ENCODE measurements at regions not wholly inside any gene's neighbourhood (a gene's known extent, or its start where the extent isn't known, plus 50 kb on each side); places are given as distances from the start of the nearest gene placed in this dataset.

DNA sequence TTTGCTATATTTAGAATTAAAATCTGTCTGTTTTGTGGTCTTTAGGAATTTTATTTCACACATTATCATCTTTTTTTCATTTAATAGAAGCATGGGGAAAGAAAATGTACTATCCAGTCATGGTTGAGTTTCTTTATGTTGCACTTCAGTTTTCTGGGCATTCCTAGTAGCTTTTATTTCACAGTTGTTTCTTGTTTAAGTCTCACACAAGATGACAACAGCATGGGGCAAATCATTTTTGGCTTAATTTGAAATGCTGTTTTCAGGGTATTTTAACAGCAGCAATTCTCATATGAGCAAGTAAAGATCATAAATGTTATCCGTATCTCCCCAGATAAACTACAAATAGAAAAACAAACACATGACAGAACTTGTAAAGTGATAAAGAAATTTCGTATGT lies 1600.2 kb downstream of the PCDH9 start:
- DNase-seq (no peak), ATAC-seq (no peak), FAIRE-seq (no peak)
- intact Hi-C loops (cut with DNase I): no loop called here
- 30 to 31% methylated on average over 2 of the region's 2 CpGs for WGBS, 2 donors
- Histone ChIP-seq H3K27me3 (no peaks in the 10 kb centered on the region), H3K36me3 (no peaks in the 10 kb centered on the region), H3K27ac (no peak overlapping the region), H3K9me3 (no peaks in the 10 kb centered on the region), H3K4me3 (no peak overlapping the region), H3K4me1 (no peaks in the 10 kb centered on the region)
- TF ChIP-seq CTCF (IDR thresholded peaks at IDR 0.05): no peak

- DNase-seq: no peak
- TF ChIP-seq CTCF (IDR thresholded peaks at IDR 0.05): no peak
- H3K27ac ChIP-seq: no peak overlapping the region
- H3K4me1 ChIP-seq: no peaks in the 10 kb centered on the region
- H3K4me3 ChIP-seq: no peak overlapping the region
- ATAC-seq: no peak
- H3K27me3 ChIP-seq: peaks cover 0 to 2% (median 0%) of the 10 kb centered on the region in 4 donors
- no peaks in the 10 kb centered on the region for H3K9me3 ChIP-seq
- no peaks in the 10 kb centered on the region for H3K36me3 ChIP-seq
- intact Hi-C loops (cut with DNase I): no loop called here
- WGBS, 2 donors: 67 to 74% methylated on average over 3 of the region's 3 CpGs
- no peak for FAIRE-seq
These were observed 1607.0 kb downstream of the PCDH9 start for GRCh38 chr13:65623148-65623547.

- Histone ChIP-seq H3K4me3 (no peak overlapping the region), H3K27ac (no peak overlapping the region), H3K27me3 (peaks cover 0 to 2% (median 0%) of the 10 kb centered on the region in 4 donors), H3K9me3 (no peaks in the 10 kb centered on the region), H3K36me3 (no peaks in the 10 kb centered on the region), H3K4me1 (no peaks in the 10 kb centered on the region)
- ATAC-seq (no peak), DNase-seq (no peak), FAIRE-seq (no peak)
- TF ChIP-seq CTCF (IDR thresholded peaks at IDR 0.05): no peak
- intact Hi-C loops (cut with DNase I): no loop called here
- WGBS, 2 donors: 75 to 83% methylated on average over 3 of the region's 3 CpGs
These were observed 1614.6 kb downstream of the PCDH9 start for GRCh38 chr13:65615506-65615905.

- no peak overlapping the region for H3K27ac ChIP-seq
- no peak overlapping the region for H3K4me3 ChIP-seq
- H3K4me1 ChIP-seq: no peaks in the 10 kb centered on the region
- no peak for TF ChIP-seq CTCF (IDR thresholded peaks at IDR 0.05)
- H3K27me3 ChIP-seq: no peaks in the 10 kb centered on the region
- FAIRE-seq: no peak
- intact Hi-C loops (cut with DNase I): no loop called here
- ATAC-seq: no peak
- H3K36me3 ChIP-seq: no peaks in the 10 kb centered on the region
- 53 to 62% methylated on average over 2 of the region's 2 CpGs for WGBS, 2 donors
- DNase-seq: no peak
- H3K9me3 ChIP-seq: no peaks in the 10 kb centered on the region
These were observed 1617.1 kb downstream of the PCDH9 start for GRCh38 chr13:65613004-65613403.

DNA sequence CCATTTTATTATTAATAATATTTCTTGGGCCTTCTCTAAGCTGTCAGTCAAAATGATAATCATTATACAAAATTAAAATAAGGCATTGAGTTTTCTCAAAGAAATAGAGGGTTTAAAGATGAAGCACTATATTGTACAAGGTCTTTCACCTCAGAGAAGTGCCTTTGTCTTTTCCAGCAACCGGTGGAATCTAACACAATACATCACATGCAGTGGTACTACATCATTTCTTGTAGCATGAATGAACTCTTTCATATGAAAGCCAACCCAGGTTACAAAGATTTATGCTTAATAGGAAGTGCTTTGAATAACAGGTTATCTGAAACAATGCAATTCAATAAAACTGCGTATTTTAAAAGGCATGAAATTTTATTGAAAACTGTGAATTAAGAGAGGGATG lies 1620.8 kb downstream of the PCDH9 start:
- ATAC-seq: no peak
- FAIRE-seq: no peak
- TF ChIP-seq CTCF (IDR thresholded peaks at IDR 0.05): no peak
- DNase-seq: no peak
- intact Hi-C loops (cut with DNase I): no loop called here
- H3K9me3 ChIP-seq: no peaks in the 10 kb centered on the region
- no peak overlapping the region for H3K27ac ChIP-seq
- WGBS, 2 donors: 56 to 65% methylated on average over 2 of the region's 2 CpGs
- no peaks in the 10 kb centered on the region for H3K27me3 ChIP-seq
- H3K4me3 ChIP-seq: no peak overlapping the region
- H3K36me3 ChIP-seq: no peaks in the 10 kb centered on the region
- H3K4me1 ChIP-seq: no peaks in the 10 kb centered on the region

Data from pancreas (tissue), 10 donors.